ENCODE measurements at regions not wholly inside any gene's neighbourhood (a gene's known extent, or its start where the extent isn't known, plus 50 kb on each side); places are given as distances from the start of the nearest gene placed in this dataset.

GRCh38 chr16:65218348-65218747, 96.5 kb upstream of the CDH11 start:
- no peak for TF ChIP-seq EZH2 (IDR thresholded peaks at IDR 0.05; ENCODE audit: borderline replicate concordance, insufficient read depth, low read depth, low read length, poor library complexity, severe bottlenecking)
- TF ChIP-seq CTCF (IDR thresholded peaks at IDR 0.05): no peak
